Left renal cortex interstitium (tissue), 4 donors: ENCODE measurements at regions not wholly inside any gene's neighbourhood (a gene's known extent, or its start where the extent isn't known, plus 50 kb on each side); places are given as distances from the start of the nearest gene placed in this dataset.

Experiments used
- DNase-seq, 4 donors: peaks; one replicate each; pipeline ENCODE4 v3.0.0-alpha.2; 2013; ENCODE audit warnings: low read depth in 4 of 4, low spot score in 2 of 4, missing footprints in 1 of 4

- DNase-seq: no peak
Observed at GRCh38 chr1:57844382-57844980, 420.6 kb upstream of the DAB1 start.

DNA sequence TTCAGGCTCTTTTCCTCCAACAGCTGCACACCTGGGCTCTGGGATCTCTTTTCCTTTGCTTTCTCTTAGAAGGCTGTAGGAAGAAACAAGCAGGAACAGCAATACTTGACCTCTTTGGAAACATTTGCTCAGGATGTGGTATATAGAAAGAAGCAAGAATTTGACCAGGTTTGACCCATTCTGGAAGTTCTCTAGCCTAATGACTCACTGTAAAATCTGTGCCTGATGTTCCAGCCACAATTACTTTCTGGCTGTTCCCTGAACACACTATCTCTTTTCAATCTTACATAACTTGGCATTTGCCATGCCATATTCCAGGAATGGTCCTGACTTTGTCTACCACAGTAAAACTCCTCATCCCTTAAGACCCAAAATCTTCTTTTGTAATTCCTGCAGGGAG, 419.9 kb upstream of the DAB1 start:
- no peak for DNase-seq

GRCh38 chr1:57839526-57839925, 415.7 kb upstream of the DAB1 start:
- no peak for DNase-seq

DNA sequence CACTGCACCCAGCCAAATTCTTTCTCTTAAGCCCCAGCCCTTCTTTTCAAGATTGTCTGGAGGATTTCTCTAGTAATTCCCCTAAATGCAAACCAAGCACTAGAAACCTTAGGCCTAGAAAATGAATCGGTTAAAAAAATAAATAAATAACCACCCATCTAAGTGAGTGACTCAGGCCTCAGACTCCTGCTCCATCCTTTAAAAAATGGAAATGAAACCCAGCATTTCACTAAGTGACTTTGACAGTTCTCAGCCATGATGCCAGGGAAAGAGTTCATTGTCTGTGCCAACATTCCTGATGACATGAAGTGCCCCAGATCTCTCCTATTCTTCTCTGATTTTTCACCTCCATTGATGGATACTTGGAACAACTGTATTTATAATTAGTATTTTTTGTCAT, 415.2 kb upstream of the DAB1 start:
- DNase-seq: no peak

DNA sequence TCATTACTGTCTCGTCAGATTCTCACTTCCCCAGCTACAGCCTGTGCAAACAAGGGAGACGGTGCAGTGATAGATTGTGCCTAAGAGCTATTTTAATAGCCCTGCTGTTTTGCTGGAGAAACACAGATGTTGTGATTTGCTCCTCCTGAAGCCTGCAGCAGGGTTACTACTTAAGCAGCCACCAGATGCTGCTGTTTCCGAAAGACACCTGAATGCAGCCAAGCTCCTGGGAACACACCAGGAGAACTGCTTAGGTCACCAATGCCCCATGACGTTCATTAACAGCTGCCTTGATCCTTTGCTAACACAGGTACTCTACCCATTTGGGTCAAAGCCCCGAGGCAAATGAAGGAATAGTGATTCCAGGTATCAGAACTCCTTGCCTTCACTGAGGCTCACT, 411.8 kb upstream of the DAB1 start:
- no peak for DNase-seq

GRCh38 chr1:57833296-57833695, 409.4 kb upstream of the DAB1 start:
- DNase-seq: no peak

DNA sequence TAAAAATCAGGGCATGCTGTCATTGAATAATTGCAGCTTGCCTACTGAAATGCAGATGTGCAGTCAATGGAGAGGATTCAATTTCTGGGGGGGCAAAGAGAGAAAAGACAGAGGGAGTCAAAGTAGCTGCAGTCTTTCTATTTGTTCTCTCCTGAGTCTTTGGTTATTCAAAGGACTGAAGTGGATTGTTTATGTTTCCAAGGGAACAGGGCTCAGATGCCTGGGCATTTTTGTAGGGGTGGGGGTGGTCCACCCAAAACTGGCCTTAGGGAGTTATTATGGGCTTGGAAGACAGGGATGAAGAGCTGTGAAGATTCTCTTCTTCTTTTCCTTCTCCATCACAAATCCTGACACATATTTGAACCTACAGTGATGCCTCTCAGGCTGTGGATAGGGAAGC, 408.8 kb upstream of the DAB1 start:
- no peak for DNase-seq

- no peak for DNase-seq
Observed at GRCh38 chr1:57831624-57832023, 407.8 kb upstream of the DAB1 start.

GRCh38 chr1:57826535-57826934, 402.7 kb upstream of the DAB1 start:
- DNase-seq: no peak

DNA sequence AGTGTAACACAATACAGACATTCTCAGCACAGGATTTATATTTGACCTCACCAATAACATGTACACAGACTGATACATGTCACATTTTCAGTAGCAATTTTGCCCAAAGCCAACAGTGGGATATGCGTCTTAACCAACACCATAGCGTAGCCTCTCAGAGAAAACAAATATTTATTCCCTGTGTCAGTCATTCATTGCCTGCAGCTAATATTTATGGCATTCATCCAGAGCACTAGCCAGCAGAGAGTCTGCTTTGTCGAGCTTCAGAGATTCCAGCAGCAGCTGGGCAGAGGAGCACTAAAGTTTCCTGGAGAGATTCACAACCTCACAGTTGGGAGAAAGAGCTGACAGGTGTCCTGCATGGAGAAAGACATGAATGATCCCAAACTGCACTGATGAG, 400.7 kb upstream of the DAB1 start:
- no peak for DNase-seq

DNA sequence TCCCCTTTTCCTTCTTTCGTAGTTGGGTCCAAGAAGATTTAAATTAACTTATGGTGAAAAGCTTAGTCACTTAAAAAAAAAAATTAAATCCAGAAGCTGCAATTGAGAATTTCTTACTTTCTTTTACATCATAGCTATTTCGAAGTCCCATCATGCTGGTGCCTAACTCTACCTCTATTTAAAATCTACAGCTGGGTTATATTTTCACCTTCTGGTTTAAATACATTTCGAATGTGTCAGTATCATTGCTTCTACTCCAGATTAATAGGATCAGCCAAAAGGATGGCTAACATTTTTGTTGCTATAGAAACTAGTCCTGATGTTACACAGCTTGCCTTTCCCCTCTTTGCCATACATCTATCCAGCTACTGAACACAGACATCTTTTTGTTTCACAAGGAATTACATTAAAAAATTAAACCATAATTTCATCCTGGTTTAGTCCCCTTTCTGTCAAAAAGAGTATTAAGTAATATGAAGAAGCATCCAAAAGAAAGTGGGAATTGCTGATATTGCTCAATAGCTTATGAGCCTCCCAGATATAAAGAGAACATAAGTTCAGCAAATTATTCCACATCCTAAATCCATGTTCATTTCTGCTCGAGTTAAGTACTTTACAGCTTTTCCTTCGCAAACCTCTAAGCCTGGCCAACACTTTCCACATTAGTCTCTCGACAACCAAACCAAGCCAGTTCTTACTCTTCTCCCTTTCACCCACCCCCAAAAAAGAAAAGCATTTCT, 396.7 kb upstream of the DAB1 start:
- DNase-seq: no peak

DNA sequence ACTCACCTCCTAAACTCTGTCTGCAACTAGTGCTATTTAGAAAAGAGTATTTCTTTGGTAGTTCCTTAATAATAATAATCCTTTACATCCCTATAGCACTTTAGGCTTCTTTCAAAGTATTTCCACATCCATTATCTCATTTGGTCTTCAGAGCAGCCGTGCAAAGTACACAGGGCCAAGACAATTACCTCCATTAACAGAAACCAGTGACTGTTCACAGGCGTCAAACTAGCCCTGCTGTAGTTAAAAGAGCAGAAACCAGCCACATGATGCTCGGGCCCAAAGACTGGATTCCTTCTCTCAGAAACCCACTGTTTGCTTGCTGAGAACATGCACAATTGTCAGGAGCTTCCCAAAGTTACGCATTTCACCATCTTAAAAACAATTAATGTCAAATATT, 396.0 kb upstream of the DAB1 start:
- DNase-seq: no peak

DNA sequence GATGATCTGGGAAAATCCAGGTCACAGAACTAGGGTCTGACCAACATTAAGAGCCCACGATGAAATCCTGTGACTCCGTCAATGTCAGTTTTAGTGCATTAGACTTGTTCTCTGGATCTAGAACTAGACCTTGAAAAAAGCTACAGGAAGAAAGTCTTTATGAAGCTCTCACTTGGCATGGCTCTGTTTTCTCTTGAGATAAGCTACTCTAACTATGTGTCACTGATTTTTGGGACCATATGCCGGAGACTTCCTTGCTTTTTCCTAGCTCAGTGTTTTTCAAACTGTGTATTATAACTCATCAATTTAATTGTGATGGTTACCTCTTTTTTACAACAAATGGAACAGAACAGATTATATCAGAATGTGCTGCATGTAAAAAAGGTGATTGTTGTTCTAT, 379.7 kb upstream of the DAB1 start:
- DNase-seq: no peak

- DNase-seq: no peak
Observed at GRCh38 chr1:57800376-57800775, 376.5 kb upstream of the DAB1 start.

DNA sequence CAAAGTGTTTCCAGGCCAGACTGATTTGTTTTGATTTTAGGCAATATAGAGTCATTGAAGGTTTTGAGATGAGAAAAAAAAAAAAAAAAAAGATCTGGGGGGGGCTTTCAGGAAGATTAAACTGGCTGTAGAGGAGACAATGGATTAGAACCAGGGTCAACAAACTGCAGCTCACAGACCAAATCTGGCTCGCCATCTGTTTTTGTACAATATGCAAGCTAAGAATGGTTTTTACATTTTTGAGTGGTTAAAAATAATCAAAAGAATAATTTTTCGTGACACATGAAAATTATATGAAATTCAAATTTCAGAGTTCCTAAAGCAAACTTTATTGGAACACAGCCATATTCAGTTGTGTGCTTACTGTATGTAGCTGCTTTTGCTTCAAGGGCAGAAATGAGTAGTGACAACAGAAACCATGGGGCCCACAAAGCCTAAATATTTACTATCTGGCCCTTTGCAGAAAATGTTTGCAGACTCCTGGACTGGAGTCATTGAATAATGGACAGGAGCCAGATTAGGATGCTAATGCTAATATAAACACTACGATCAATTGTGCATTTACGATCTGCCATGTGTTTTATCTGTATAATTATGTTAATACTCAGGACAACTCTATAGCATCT, 375.7 kb upstream of the DAB1 start:
- no peak for DNase-seq

- no peak for DNase-seq
Observed at GRCh38 chr1:57798543-57798942, 374.7 kb upstream of the DAB1 start.

DNA sequence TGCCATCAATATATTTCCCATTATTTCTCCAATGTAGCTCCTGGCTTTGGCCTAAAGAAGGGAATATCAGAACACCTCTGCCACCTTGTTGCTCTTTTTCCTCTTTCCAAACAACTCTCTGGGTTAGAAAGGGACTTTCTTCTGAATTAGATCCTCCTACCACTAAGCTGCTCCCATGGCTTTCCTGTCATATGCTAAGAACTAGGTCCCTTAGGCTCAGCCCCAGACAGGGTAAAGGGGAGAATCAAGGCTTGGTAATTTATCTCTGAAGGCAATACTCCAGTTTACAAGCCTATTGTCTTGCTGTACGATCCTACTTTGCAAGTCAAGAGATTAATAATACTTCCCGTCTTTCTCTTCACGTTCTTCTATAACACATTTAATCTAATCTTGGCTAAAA, 373.2 kb upstream of the DAB1 start:
- no peak for DNase-seq

DNA sequence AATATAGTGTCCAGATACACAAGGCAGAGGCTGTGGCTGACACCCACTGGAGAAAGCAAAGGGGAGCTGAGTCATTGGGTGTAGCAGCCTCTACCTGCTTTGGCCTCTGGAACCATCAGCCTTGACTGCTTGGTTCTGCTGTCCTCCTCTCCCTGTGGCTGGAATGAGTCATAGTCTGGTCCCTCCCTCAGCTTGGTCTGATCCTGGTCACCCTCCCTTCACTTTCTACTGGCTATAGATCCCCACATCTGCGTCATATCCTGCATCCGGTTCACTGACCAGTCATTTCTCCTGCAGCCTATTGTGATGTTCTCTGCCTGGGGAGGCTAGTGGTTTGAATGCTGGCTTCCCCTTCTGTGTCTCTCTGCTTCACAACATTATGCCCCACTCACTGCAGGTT, 372.8 kb upstream of the DAB1 start:
- no peak for DNase-seq

- DNase-seq: no peak
Observed at GRCh38 chr1:57795886-57796285, 372.0 kb upstream of the DAB1 start.

DNA sequence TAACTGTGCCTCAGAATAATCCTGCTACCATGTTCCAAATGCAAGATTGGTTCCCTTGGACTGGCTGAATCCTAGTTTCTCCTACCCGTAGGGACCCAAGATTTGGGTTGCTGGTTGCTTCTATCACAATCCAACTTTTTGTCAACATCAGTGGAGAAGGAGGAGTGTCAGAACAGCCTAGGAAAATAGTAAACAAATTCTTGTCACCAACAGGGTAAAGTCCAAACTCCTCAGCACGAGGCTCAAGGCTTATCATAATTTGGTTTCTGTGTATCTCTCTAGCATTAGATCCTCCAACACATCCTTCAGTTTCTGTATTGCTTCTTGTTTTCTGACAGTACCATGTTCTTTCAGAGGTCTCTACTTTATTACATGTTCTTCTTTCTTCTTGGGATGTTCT, 370.2 kb upstream of the DAB1 start:
- no peak for DNase-seq

DNA sequence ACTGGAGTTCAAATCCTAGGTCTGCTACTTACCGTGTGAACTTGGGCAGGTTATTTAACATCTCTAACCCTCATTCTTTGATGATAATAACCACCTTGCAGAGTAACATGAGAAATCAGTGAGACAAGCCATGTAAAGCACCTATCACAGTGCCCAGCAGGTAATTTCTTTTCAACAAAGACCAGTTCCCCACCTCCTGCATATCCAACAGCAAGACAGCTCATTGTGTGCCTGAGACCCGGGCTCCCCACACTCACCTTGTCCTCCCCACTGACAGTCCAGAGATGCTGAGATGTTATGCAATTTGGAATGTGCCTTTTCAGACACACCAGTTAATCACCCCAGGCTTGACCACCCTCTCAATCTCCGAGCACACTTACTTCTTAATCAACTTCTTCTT, 367.6 kb upstream of the DAB1 start:
- DNase-seq: no peak

DNA sequence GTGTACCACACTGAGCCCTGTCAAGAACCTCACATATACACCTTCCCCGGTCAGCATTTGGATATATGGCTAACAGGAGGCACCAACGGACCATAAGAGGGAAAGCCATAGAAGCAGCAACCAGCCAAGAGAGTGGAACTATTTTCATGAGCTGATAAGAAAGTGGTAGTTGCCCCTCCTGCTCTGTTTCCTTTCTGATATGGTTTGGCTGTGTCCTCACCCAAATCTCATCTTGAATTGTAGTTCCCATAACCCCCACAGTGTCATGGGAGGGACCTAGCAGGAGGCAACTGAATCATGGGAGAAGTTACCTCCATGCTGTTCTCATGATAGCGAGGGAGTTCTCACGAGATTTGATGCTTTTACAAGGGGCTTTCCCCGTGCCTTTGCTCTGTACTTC, 366.1 kb upstream of the DAB1 start:
- no peak for DNase-seq
